Activated effector memory CD4-positive, alpha-beta T cell treated with anti-CD3 and anti-CD28 coated beads, Interleukin-2, amount 50 U/mL, for 16 hours (primary cell): ENCODE measurements at regions not wholly inside any gene's neighbourhood (a gene's known extent, or its start where the extent isn't known, plus 50 kb on each side); places are given as distances from the start of the nearest gene placed in this dataset.

Experiments
- DNase-seq: peaks from one replicate; pipeline ENCODE4 v3.0.0-alpha.2; 2020

DNA sequence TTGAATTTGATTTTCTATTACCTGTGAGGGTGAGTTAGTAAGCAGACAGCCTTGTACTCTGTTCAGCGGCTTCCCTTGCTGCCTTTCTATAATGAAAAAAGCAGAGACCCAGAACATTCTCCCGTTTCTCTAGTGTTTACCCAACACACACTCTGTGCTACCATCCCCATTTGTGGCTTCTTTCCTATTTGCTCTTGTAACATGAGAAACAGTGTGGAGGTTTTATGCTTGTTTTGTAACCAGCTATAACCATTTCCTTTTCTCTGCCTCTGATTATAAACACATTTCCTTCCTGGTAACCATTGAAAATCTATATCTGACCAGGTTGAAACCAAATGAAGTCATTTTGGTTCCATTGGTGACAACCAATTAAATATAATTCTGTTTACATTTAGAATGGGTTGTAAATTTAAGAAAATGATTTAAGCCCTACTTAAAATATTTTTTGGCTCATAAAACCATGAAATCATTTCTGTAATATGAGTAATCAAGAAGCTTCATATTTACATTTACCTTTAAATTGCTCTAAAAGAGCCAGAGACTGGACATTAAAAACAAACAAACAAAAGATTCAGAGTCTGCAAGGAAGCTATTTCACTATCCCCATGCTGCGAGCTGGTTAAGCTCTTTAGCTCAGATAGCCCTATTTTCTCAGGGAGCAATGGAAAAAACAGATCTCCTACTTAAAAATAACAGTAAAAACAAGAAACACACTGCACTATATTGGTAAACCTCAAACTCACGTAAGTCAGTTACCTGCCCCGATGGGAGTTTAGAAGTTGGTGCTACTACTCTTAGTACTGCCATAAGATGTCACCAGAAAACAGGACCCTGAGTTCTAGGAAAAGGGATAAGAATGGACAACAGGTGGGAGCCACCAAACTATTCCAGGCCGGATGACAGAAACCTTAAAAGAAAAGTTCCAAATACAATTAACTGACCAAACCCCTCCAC lies 206.5 kb upstream of the EEA1 start:
- no peak for DNase-seq

DNA sequence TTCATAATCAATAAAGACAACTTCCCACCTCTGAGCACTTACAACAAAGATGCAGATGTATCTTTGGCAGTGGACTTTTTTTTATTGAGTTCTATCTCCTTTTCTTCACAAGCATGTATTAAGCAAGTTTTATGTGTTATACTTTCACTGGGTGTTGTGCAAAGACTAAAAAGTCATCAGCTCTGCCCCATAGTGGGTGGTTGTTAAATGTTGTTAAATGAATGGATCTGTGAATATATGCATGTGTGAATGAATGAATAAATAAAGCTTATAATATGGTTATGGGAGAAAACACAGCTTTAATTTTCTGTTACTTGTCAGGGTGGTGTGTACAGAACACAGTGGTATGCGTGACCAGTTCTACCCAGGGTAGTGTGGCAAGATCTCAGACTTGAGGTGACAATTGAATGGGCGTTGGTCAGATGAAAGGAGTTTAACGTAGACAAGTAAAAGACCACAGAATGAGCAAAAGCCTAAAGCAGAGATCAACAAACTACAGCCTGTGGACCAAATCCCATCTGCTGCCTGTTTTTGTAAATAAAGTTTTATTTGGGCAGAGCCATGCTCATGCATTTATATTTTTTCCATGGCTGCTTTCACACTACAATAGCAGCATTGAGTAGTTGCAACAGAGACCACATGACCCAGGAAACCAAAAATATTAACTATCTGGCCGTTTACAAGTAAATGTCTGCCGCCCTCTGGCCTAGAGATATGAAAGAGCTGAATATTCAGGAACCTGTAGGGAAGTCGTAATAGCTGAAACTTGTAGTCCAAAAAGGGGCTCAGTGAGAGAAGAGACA lies 207.4 kb upstream of the EEA1 start:
- no peak for DNase-seq

DNA sequence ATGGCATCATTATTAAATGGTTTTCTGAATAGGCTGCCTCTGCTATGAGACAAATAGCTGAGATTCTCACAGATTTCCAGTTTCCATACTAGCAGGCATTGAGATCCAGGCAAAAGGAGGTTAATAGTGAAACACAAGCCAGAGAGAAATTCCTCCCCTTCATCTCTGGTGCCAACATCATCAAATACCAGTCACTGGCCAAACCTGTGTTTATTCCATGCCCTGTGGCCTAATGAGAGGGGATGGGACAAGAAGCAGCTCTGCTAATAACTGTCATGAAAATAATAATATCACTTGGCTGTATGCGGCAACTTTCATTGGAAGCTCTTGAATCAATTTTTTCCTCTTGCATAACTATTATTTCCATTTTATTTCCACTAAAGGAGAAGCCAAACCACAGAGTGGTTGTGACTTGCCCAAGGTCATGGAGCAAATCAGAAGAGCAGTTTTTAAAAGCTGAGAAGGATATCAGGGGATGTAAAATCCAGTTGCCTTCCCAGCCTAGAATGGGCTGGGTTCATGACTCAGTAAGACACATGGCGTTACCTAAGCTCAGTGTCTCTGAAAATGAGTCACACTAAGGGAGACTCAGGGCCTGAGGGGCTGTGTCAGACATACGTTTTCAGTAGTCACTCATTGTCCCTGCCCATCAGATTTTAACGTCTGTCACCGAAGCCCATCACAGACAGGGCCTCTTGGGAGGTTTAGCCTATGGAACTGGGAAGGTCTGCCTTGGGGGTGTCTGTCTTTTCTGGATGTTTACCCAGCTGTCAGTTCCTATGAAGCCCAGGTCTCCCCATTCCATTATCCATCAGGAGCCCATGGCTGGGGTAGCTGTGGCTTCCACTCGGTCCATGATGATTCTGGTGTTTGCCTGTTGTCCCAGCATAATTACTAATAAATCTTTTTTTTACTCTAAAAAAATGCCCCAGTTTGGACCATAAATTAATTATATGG lies 208.8 kb upstream of the EEA1 start:
- DNase-seq, result no peak

DNA sequence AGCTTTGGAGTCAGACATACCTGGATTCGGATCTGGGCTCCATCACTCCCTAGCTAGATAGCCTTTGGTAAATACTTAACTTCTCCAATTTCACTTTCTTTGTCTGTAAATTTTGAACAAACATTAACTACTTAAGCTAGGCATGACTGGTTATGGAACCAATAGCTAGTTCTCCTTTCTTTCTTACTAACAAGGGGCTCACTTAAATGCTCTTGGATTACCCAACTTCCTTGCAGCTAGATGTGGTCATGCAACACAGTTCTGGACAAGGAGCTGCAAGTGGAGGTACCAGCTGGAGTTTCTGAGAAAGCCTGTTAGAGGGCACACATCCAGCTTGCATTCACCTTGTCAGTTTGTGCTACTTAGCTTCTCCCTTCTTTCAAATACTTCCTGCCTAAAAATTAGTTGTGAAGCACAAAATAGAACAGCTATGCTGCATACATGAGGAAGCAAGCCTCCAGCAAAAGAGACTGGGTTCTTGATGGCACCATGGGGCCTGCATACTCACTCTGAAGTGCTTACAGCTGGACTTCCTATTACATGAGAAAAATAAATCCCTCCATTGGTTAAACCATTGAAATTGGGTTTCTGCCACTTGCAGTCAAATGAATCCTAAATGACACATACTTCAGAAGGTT lies 210.1 kb upstream of the EEA1 start:
- DNase-seq, result no peak

DNA sequence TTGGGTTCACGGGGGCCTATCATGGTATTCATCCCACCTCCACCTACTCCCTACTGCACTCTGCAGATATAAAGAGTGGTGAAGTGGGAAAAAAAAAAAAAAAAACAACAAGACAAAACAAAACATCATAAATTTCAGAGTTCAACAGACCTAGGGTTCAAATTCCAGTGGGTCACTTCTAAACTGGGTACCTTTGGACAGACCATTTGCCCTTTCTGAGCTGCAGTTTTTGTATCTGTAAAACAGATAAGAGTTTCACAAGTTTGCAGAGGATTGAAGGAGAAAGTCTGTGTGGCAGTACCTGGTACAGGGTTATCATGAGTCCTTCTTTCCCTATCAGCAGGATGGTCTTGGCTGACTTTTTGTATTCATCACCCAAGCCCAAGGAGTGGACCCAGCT lies 211.2 kb upstream of the EEA1 start:
- no peak for DNase-seq

DNA sequence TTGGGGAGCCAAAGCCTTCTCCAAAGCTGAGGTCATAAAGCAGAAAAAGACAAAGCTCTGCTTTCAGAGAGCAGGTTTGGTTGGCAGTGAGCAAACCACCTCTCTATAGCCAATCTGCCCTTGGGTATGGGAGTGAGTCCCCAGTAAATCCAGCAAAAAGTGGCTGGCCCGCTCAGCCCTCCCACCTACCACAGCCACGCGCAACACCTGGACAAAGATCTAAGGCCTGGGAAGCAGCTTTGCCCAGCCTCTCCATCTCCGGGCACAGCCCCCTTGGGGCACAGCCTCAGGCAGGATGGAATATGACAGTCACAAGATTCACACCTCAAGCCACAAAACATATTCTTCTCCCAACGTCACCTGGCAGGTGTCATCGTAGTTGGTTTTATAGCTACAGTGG lies 211.7 kb upstream of the EEA1 start:
- DNase-seq, result no peak

DNA sequence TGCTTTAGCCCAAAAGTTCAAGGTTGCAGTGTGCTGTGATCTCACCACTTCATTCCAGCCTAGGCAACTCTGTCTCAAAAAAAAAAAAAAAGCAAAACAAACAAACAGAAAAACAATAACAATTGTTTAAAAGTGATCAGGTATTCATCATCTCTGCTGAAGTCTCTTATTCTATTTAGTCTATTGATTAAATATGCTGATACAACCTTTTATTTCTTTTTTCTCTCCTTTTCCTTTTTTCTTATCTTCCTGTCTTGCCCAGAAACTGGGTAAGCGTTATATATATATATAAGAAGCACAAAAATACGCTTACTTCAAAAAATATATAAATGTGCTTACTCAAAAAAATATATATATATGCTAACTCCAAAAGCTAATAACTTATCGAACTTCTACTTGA lies 213.8 kb upstream of the EEA1 start:
- no peak for DNase-seq

DNA sequence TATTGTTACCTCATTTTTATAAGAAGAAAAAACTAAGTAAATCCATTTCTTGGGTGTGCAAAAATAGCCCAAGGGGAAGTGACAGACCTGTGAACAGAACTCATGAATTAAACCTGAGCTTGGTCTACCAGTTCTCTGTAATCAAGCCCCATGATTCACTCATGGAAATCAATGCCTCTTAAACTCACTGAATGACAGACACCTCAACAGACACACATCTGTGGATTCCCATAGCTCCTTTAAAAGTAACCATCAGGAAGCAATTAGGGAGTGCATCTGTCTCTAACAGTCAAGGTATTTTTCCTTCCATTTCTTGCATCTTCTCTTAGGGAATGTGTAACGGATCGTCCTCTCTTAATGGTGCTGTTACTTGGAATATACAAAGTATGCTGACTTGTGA lies 215.0 kb upstream of the EEA1 start:
- no peak for DNase-seq

DNA sequence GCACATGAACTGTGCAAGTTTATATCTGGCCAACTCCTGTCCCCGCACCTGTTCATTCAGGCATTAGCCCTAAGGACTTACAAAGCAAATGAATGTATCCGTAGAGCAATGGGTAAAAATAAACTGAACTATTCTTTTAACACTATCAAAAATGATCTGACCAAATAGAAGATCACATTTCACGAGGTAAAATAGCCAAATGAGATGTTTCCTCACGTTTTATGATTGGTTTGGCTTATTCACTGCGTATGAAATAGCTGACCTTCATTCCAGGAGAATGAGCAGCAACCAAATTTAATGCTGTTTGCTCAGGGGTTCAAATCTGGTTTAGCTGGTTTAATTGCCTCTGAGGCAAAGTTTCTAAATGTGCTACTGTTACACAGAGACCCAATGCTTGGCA lies 216.0 kb upstream of the EEA1 start:
- no peak for DNase-seq

DNA sequence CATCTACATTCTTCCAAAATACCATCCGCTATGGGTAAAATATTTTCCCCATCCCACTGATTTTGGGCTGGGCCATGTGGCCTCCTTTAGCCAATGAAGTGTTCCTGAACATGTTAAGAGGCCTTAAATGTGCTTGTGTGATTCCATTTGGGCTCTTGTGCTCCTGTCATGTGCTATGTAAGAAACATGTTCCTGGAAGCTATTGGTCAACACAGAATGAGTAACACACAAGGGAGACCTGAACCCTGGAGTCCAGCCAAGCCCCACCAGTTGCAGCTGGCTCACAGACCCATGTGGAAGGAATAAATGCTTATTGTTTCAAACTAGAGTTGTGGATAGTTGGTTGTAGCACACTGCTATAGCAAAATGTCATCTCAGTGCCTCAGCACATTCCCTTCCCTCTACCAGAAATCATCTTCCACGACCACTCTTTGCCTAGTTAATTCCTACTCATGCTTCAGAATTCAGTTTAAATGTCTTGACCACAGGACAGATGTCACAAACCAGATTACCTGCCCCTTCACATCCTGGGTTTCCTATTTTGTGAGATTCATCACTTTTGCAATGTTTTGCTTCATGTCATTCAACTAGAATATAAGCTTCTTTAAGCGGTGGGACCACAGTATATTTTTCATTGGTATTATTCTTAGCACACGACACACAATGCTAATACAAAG lies 217.3 kb upstream of the EEA1 start:
- DNase-seq, result no peak

DNA sequence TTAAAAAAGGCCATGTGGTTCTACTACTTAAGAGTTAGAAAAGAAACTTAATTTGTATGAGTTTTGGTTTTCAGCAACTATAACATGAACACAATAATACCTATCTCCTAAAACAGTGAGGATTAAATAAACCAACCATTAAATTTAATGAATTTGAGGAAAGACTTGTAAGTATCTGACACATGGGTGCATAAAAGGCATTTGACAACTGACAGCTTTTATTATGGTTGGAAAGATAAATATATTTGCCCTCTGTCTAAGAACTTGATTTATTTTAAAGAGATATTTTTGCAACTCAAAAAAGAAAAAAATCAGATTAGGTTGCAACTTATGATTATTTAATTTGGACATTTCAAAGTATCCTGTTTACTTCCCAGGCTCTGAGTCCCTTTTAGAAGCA lies 217.9 kb upstream of the EEA1 start:
- DNase-seq, result no peak

DNA sequence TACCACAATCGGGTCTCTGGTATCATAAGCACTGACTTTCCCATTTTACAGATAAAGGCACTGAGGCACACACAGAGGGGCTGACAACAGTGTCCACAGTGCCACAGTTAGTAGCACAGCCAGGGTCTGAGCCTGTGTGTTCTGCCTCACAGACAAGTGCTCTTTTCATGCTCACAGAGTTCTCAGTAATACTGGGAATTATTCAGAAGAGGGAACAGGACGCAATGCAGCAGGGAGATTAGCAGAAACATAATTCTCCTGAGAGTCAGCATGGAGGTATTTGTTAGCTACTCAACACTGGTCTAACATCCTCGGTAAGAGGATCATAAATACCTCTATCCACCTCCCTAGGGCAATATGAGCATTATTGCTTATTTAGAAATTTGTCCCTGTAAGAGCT lies 219.3 kb upstream of the EEA1 start:
- no peak for DNase-seq

DNA sequence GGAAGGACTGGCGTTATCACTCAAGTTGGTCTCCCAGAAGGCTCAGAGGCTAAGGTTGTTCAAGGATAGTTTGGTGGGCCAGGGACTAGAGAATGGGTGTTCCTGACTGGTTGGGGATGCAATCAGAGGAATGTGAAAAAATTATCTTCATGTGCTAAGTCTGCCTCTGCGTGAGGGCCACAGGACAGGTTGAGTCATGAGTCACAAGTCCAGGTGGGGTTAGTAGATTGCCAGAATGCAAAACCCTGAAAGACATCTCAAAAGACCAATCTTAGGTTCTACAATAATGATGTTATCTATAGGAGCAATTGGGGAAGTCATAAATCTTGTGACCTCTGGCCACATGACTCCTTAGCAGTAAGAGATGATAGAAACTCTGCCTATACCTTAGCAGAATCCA lies 220.1 kb upstream of the EEA1 start:
- no peak for DNase-seq

DNA sequence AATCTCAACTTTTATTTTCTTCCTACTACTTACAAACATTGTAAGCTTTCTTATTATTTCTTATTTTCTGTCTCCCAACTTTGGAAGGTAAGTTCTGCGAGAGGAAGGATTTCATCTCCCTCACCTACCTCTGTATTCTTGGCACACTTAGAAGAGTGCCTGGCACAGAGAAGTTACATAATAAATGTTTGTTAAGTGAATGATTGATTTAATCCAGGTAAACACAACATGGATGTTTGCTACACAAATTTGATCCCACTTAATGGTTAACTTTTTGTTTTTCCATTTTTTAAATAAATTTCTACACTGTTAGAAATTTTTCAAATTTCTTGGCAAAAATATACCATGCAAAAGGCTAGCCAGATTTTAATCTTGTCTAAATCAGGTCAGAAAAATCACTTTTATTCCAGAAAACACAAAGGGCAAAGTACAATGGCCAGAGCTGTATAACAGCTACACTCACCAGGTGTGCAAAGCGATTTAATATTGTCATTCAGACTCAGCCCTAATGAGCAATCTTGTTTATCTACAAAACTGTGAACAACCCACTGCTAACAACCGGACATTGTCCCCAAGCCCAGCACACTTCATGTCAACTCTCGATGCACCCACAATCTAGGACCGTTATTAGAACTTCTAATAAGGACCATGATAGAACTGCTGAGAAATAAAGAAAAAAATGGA lies 222.1 kb upstream of the EEA1 start:
- no peak for DNase-seq

DNA sequence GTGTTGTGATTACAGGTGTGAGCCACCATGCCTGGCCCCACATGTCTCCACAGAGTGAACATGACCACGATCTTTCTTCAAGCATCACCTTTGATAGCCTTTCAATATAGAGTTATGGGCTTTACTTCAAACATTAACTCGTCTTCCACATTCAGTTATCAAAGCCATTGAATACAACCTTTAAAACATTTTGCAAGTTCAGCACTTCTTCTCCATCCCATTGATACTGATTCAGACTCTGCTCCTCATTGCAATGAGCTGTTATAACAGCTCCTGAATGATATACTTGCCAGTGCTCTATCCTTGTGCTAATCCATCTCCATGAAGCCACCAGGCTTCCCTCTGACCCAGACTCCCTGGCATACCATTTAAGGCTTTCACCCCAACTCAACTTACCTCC lies 223.5 kb upstream of the EEA1 start:
- no peak for DNase-seq

DNA sequence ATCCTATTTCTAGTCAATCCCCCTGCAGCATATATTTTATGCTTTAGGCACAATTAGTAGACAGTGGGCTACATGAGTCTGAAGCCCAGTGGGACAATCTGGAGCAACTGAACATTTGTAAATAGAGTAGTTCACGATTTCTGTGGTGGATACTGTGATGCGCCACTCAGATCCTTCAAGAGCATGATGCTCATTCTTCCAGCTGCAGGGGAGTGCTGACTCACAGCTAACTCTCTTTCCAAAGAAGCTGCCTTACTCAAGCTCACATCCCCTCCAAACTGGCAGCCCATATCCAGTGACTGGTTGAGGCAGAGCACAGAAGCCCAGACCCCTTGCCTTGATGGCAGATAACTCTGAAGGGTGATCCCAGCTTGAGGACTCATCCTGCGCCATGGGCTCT lies 224.2 kb upstream of the EEA1 start:
- DNase-seq, result no peak

DNA sequence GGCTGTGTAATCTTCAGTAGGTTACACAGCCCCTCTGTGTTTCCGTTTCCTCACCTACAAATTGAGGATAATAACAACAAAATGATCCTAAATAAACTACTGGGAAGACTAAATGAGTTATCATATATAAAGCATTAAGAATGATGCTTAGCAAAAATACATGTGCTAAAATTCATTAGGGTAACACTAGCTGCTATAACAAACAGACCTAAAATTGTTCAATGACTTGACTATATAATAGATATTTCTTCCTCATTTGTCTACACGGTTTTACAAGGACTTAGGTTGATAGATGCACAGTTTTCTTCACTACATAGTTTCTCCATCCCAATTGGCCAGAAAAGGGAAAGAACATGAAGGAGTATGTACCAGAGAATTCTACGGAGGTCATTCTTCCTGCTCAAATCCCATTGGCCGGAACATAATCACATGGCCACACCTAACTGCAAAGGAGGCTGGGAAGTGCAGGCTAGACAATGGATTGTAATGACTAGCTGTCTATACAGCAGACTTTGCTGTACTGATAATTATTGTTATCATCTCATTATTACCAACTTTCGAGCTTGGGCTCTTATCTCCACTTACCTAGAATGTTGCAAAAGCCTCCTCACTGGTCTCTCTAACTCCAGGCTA lies 223.5 kb upstream of the NUDT4 start:
- no peak for DNase-seq

DNA sequence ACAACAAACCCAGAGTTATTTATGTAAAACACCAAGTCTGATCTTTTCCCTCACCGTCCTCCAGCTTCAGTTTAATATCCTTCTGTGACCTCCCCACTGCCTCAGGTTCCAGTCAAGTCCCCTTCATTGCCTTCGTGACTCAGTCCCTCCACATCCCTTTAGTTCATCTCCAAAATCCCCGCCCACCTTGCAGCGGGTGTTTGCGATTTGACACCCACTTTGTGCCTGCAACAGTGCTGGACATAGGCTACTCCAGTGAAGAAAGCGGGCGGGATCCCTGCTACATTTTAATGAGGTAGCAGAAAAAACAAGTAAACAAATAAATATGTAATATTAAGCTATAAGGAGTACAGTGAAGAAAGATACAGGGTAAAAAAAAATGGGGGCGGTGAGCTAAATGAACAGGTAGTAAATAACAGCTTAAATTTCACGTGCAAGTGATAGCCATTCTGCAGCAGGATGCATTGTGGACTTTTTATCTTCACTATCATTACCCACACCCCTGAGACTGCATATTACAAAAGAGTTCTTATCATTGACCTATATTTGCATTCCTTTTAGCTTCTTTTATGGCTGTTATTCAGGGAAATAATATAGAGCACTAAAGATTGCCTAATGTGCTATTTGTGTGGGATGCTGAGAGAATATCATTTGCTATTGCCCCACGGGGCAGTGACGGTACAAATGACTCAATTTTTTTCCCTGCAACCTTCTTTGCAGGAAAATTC lies 222.8 kb upstream of the NUDT4 start:
- DNase-seq, result no peak

DNA sequence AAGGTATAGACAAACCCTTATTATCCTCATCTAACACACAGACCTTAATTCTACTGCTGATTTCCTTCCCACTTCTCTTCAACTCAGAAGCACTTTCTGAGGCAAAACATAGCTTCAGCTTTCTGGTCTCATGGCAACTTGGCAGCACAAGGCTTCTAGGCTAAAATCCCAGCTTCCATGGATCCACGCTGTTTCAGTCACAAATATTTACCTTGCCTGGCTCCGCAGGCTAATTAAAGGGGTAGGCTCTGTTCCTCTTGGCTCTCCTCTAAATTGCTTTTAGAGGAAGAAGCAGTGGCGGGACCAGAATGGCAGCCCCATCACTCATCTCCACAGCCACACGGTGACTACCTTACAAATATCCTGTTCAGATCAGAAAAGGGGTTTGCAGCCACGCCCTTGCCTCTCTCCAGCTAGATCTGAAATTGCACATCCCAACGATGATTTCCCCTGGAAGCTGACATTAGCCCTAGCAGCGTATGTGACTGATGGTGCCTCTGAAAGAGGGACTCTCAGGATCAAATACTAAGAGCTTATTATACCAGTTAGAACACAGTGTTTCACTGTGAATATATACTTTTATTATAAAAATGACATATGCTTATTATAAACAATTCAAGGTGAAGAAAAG lies 221.5 kb upstream of the NUDT4 start:
- no peak for DNase-seq

DNA sequence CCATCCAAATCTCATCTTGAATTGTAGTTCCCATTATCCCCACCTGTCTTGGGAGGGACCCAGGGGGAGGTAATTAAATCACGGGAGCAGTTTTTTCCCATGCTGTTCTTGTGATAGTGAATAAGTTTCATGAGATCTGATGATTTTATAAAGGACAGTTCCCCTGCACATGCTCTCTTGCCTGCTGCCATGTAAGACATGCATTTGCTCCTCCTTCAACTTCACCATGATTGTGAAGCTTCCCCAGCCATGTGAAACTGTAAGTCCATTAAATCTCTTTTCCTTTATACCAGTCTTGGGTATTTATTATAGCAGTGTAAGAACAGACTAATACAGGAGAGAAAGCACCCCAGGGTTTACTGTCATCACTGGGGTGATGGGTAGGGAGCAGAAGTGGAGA lies 220.4 kb upstream of the NUDT4 start:
- DNase-seq, result no peak
